K562 (cell line): ENCODE measurements at regions not wholly inside any gene's neighbourhood (a gene's known extent, or its start where the extent isn't known, plus 50 kb on each side); places are given as distances from the start of the nearest gene placed in this dataset.

ENCODE experiments used
- ATAC-seq: fragments of 200-7000 bp; cut with Tn5 transposase; 3 replicates; pipeline ENCODE4 v1.9.1; 2020; ENCODE audit warnings: moderate library complexity
- BruUV-seq: library from RNA; stranded (reverse); fragments of 400-500 nt; replicated peaks from 2 replicates; lab custom pipeline; 2021; lab: Mats Ljungman, UMichigan
- CTCF ChIA-PET: fragments of 300-600 bp; formaldehyde crosslinking; extraction: SDS; loops from one replicate; lab custom pipeline; 2021; ENCODE audit warnings: low intra/inter-chr PET ratio; lab: Yijun Ruan, JAX
- POLR2A ChIA-PET: fragments of 300-600, 350-650 bp; sonication (Branson Sonifier 250); formaldehyde crosslinking; extraction: SDS; loops from one replicate; lab custom pipeline; 2021; ENCODE audit warnings: antibody characterized with exemption, inconsistent platforms; lab: Yijun Ruan, JAX
- DNase-seq, 4 experiments: peaks; one replicate each; pipeline versions ENCODE4 v3.0.0 to v3.0.0-alpha.2; 2011 to 2018; ENCODE audit warnings: low spot score in 3 of 4, mixed read lengths in 3 of 4; ENCODE audit errors: extremely low read depth in 1 of 4
- FAIRE-seq: peaks from 2 replicates; lab custom pipeline; 2011; peaks lifted over from hg19 to GRCh38; lab: Jason Lieb, UNC
- H2AFZ ChIP-seq: 2 replicates; pipeline ENCODE4 v1.6.0; 2011; ENCODE audit warnings: low read depth, low read length, control low read depth, inconsistent platforms
- H3K27ac ChIP-seq: fragments of 200-600 bp; 3 replicates; pipeline ENCODE4 v1.8.0; 2011; ENCODE audit warnings: low read depth, mild to moderate bottlenecking, control low read depth, inconsistent platforms, low read length, moderate library complexity, mixed read lengths; ENCODE audit errors: extremely low read depth
- H3K27me3 ChIP-seq, 2 experiments: fragments of 300-600 bp in 1 of 2; 2 replicates in 1 of 2; 3 replicates in 1 of 2; pipeline versions ENCODE4 v1.6.0 to v1.8.0; 2011; ENCODE audit warnings: inconsistent platforms in 2 of 2, low read length in 2 of 2, mild to moderate bottlenecking in 1 of 2, mixed read lengths in 1 of 2, moderate library complexity in 1 of 2; ENCODE audit not compliant: control insufficient read depth in 2 of 2, insufficient read depth in 2 of 2
- H3K36me3 ChIP-seq: fragments of 300-600 bp; 3 replicates; pipeline ENCODE4 v1.8.0; 2011; ENCODE audit warnings: mild to moderate bottlenecking, low read length, inconsistent platforms; ENCODE audit not compliant: control insufficient read depth, insufficient read depth
- H3K4me1 ChIP-seq, 2 experiments: fragments of 200-600 bp in 1 of 2; replicated peaks in 1 of 2; 2 replicates in 1 of 2; 3 replicates in 1 of 2; pipeline versions ENCODE4 v1.5.1 to v1.8.0; 2011; ENCODE audit warnings: inconsistent platforms in 2 of 2, low read length in 2 of 2, mild to moderate bottlenecking in 1 of 2, mixed read lengths in 1 of 2, moderate library complexity in 1 of 2; ENCODE audit not compliant: control insufficient read depth in 2 of 2, insufficient read depth in 2 of 2
- H3K4me2 ChIP-seq: 2 replicates; pipeline ENCODE4 v1.6.1; 2011; ENCODE audit warnings: low read length, control low read depth, inconsistent platforms, mixed read lengths; ENCODE audit not compliant: insufficient read depth
- H3K4me3 ChIP-seq: fragments of 200-600 bp; sonication (generic), shearing (Covaris generic); 2 replicates; pipeline ENCODE4 v1.5.1; 2016; ENCODE audit warnings: control low read depth, inconsistent platforms
- H3K79me2 ChIP-seq: fragments of 200-600 bp; 3 replicates; pipeline ENCODE4 v1.8.0; 2011; ENCODE audit warnings: low read length, inconsistent platforms; ENCODE audit not compliant: control insufficient read depth, insufficient read depth
- H3K9ac ChIP-seq, 2 experiments: 2 replicates each; pipeline versions ENCODE4 v1.6.0 to v1.6.1; 2011; ENCODE audit warnings: low read depth in 2 of 2, low read length in 2 of 2, control low read depth in 1 of 2, inconsistent platforms in 1 of 2, mild to moderate bottlenecking in 1 of 2, mixed read lengths in 1 of 2; ENCODE audit not compliant: insufficient read depth in 1 of 2
- H3K9me1 ChIP-seq: one replicate; pipeline ENCODE4 v1.6.0; 2011; ENCODE audit warnings: inconsistent platforms, mild to moderate bottlenecking, low read length, moderate library complexity; ENCODE audit not compliant: control insufficient read depth, insufficient read depth
- H3K9me3 ChIP-seq: replicated peaks from 2 replicates; pipeline ENCODE4 v1.5.1; 2011; ENCODE audit warnings: low read depth, low read length, inconsistent platforms; ENCODE audit not compliant: control insufficient read depth, insufficient read depth
- H4K20me1 ChIP-seq: replicated peaks from 2 replicates; pipeline ENCODE4 v1.6.1; 2011; ENCODE audit warnings: low read length, inconsistent platforms, mixed read lengths; ENCODE audit not compliant: control insufficient read depth, insufficient read depth
- GABPB1 ChIP-seq: sonication (generic); formaldehyde crosslinking; IDR thresholded peaks from 2 replicates; pipeline ENCODE4 v1.8.0; 2022; ENCODE audit warnings: mild to moderate bottlenecking, missing genetic modification reagents
- PRMT5 ChIP-seq: sonication (generic); formaldehyde crosslinking; IDR thresholded peaks from 2 replicates; pipeline ENCODE4 v1.5.0; 2020; ENCODE audit warnings: missing genetic modification reagents
- SMARCC2 ChIP-seq: fragments of 450-650 bp; IDR thresholded peaks from 2 replicates; pipeline ENCODE4 v1.6.1; 2017; ENCODE audit warnings: antibody characterized with exemption, moderate library complexity, mild to moderate bottlenecking, low read depth
- TFE3 ChIP-seq: fragments of 450-650 bp; formaldehyde crosslinking; IDR thresholded peaks from 2 replicates; pipeline ENCODE4 v1.4.0; 2020; ENCODE audit warnings: mild to moderate bottlenecking, mixed read lengths
- ZNF280B ChIP-seq: fragments of 250-450 bp; sonication (Bioruptor Pico); IDR thresholded peaks from 2 replicates; pipeline ENCODE4 v1.5.1; 2021; ENCODE audit warnings: mild to moderate bottlenecking
- WGBS: fragments of 100-300 bp; shearing (Covaris generic); methylation state at CpG from one replicate; pipeline ENCODE4 v1.1.6; 2016; ENCODE audit warnings: low coverage, mixed read lengths; ENCODE audit not compliant: insufficient coverage; ENCODE audit errors: missing lambda C conversion rate; 5-methylcytosine and 5-hydroxymethylcytosine counted together
- in situ Hi-C: fragments of 300-500 bp; cut with MboI; formaldehyde crosslinking; loops from 4 replicates; pipeline ENCODE4 v1.15.0; 2018; ENCODE audit warnings: inconsistent platforms, mixed read lengths
- intact Hi-C: fragments of 100-400 bp; cut with micrococcal nuclease; formaldehyde crosslinking; loops from 2 replicates; pipeline ENCODE4 v1.14.2; 2022
- TF ChIP-seq, protein P1 (sequence below): fragments of 250-450 bp; sonication (Bioruptor Pico); IDR thresholded peaks from 2 replicates; pipeline ENCODE4 v1.9.0; 2021; ENCODE audit warnings: mild to moderate bottlenecking
- TF ChIP-seq, protein P2 (sequence below): fragments of 250-450 bp; sonication (Bioruptor Pico); IDR thresholded peaks from 2 replicates; pipeline ENCODE4 v1.4.0; 2020; ENCODE audit warnings: borderline replicate concordance
- TF ChIP-seq, protein P3 (sequence below): fragments of 450-650 bp; formaldehyde crosslinking; conservative IDR thresholded peaks from 2 replicates; pipeline ENCODE4 v1.4.0; 2022; ENCODE audit warnings: mild to moderate bottlenecking, missing genetic modification characterization

DNA sequence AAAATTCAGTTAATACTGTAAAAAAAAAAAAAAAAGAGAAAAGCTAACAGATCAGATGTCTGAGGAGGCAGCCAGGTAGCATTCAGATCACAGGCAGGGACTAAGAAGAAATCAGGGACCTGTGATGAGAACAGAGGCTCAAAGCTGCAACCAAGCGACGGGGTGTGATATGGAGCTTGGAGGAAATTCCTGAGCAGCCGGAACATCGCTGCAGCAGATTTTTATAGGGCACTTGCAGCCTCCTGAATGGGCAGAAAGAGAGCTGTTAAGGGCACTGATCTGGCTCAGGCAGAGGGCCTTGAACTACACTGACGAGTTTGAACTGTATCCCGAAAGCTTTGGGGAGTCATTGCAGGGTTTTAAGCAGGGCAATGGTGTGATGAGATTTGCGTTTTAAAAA lies 315.4 kb downstream of the ADGRL2 start (continued):
- TF ChIP-seq ZNF280B (CRISPR knock-in tag), result no peak
- TF ChIP-seq, protein P1, sequence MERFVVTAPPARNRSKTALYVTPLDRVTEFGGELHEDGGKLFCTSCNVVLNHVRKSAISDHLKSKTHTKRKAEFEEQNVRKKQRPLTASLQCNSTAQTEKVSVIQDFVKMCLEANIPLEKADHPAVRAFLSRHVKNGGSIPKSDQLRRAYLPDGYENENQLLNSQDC (CRISPR knock-in tag), result no peak
- TF ChIP-seq, protein P2, sequence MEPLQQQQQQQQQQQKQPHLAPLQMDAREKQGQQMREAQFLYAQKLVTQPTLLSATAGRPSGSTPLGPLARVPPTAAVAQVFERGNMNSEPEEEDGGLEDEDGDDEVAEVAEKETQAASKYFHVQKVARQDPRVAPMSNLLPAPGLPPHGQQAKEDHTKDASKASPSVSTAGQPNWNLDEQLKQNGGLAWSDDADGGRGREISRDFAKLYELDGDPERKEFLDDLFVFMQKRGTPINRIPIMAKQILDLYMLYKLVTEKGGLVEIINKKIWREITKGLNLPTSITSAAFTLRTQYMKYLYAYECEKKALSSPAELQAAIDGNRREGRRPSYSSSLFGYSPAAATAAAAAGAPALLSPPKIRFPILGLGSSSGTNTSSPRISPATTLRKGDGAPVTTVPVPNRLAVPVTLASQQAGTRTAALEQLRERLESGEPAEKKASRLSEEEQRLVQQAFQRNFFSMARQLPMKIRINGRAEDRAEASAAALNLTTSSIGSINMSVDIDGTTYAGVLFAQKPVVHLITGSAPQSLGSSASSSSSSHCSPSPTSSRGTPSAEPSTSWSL (CRISPR knock-in tag), result no peak
- TF ChIP-seq, protein P3, sequence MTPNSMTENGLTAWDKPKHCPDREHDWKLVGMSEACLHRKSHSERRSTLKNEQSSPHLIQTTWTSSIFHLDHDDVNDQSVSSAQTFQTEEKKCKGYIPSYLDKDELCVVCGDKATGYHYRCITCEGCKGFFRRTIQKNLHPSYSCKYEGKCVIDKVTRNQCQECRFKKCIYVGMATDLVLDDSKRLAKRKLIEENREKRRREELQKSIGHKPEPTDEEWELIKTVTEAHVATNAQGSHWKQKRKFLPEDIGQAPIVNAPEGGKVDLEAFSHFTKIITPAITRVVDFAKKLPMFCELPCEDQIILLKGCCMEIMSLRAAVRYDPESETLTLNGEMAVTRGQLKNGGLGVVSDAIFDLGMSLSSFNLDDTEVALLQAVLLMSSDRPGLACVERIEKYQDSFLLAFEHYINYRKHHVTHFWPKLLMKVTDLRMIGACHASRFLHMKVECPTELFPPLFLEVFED (CRISPR knock-in tag), result no peak

GRCh38 chr1:82114887-82115286 lies 314.2 kb downstream of the ADGRL2 start:
- no peaks in the 10 kb centered on the region for H3K36me3 ChIP-seq
- 1% methylated on average over 4 of the region's 4 CpGs for WGBS
- BruUV-seq, result no TSS peak
- no peak for TF ChIP-seq SMARCC2
- TF ChIP-seq PRMT5, result no peak
- TF ChIP-seq GABPB1 (CRISPR knock-in tag), result no peak
- TF ChIP-seq TFE3, result peak; percentile 85
- TF ChIP-seq, all 486 proteins: peak for 1
- no peak overlapping the region for H3K4me3 ChIP-seq
- no peaks in the 10 kb centered on the region for H3K79me2 ChIP-seq
- H3K27me3 ChIP-seq, result no peaks in the 10 kb centered on the region
- H4K20me1 ChIP-seq, result no peaks in the 10 kb centered on the region
- intact Hi-C loops, result no loop called here
- H3K9me1 ChIP-seq, result no peaks in the 10 kb centered on the region
- FAIRE-seq, result no peak
- ChIA-PET POLR2A (no interaction called here), CTCF (no interaction called here)
- H3K27ac ChIP-seq, result no peak overlapping the region
- ATAC-seq, result no peak
- no peaks in the 10 kb centered on the region for H3K4me1 ChIP-seq
- H3K4me2 ChIP-seq, result no peak overlapping the region
- no peaks in the 10 kb centered on the region for H3K9me3 ChIP-seq
- DNase-seq, result no peak
- in situ Hi-C loops, result no loop called here
- H3K9ac ChIP-seq, result no peak overlapping the region
- H2AFZ ChIP-seq, result no peak overlapping the region
